ENCODE measurements at regions not wholly inside any gene's neighbourhood (a gene's known extent, or its start where the extent isn't known, plus 50 kb on each side); places are given as distances from the start of the nearest gene placed in this dataset.

- H3K27ac Mint-ChIP-seq, result no peak overlapping the region
These were observed 207.8 kb downstream of the GATA3 start for GRCh38 chr10:8262317-8262716.

GRCh38 chr10:8269976-8270375 lies 215.5 kb downstream of the GATA3 start:
- Histone ChIP-seq H3K4me1 (no peaks in the 10 kb centered on the region), H3K79me2 (ENCODE audit: low read depth) (no peaks in the 10 kb centered on the region), H3K4me3 (no peak overlapping the region), H3K27ac (no peak overlapping the region), H3K36me3 (no peaks in the 10 kb centered on the region), H4K20me1 (ENCODE audit: low read depth) (no peaks in the 10 kb centered on the region), H3K27me3 (no peaks in the 10 kb centered on the region), H3K9ac (no peak overlapping the region), H3K4me2 (no peak overlapping the region), H3F3A (ENCODE audit: low read depth) (peaks cover 14% of the 10 kb centered on the region), H3K9me3 (ENCODE audit: low read depth) (no peaks in the 10 kb centered on the region), H2AFZ (replicated peaks) (no peak overlapping the region)
- peaks cover 5% of the 10 kb centered on the region for H3K27me3 Mint-ChIP-seq (ENCODE audit: insufficient read depth, low read depth)
- H3K9me3 Mint-ChIP-seq, result no peaks in the 10 kb centered on the region
- no peak overlapping the region for H3K27ac Mint-ChIP-seq
- H3K4me1 Mint-ChIP-seq, result no peaks in the 10 kb centered on the region
- no peaks in the 10 kb centered on the region for H3K36me3 Mint-ChIP-seq
- TF ChIP-seq EZH2phosphoT487 (IDR thresholded peaks at IDR 0.05) (no peak), CTCF (IDR thresholded peaks at IDR 0.05) (no peak), EZH2 (IDR thresholded peaks at IDR 0.05) (no peak)
- H3K4me3 Mint-ChIP-seq, result no peak overlapping the region
- no peak for DNase-seq (ENCODE audit: low spot score)

More at GRCh38 chr10:8262317-8262716, 207.8 kb downstream of the GATA3 start:
- Histone ChIP-seq H3K27ac (no peak overlapping the region), H3K9ac (no peak overlapping the region), H3K79me2 (ENCODE audit: low read depth) (no peaks in the 10 kb centered on the region), H4K20me1 (ENCODE audit: low read depth) (no peaks in the 10 kb centered on the region), H3K4me1 (no peaks in the 10 kb centered on the region), H3K27me3 (no peaks in the 10 kb centered on the region), H3K9me3 (ENCODE audit: low read depth) (no peaks in the 10 kb centered on the region), H3K4me3 (no peak overlapping the region), H2AFZ (replicated peaks) (no peak overlapping the region), H3K4me2 (no peak overlapping the region), H3K36me3 (no peaks in the 10 kb centered on the region), H3F3A (ENCODE audit: low read depth) (no peaks in the 10 kb centered on the region)
- TF ChIP-seq EZH2 (IDR thresholded peaks at IDR 0.05) (no peak), EZH2phosphoT487 (IDR thresholded peaks at IDR 0.05) (no peak)
- Mint-ChIP-seq H3K4me1 (no peaks in the 10 kb centered on the region), H3K9me3 (no peaks in the 10 kb centered on the region), H3K36me3 (no peaks in the 10 kb centered on the region), H3K27me3 (ENCODE audit: insufficient read depth, low read depth) (peaks cover 2% of the 10 kb centered on the region), H3K4me3 (no peak overlapping the region)
- DNase-seq (ENCODE audit: low spot score), result no peak

GRCh38 chr10:8272794-8273425 lies 218.4 kb downstream of the GATA3 start:
- H3K27me3 Mint-ChIP-seq (ENCODE audit: insufficient read depth, low read depth), result peaks cover 5% of the 10 kb centered on the region
- DNase-seq (ENCODE audit: low spot score), result no peak
- H3K36me3 Mint-ChIP-seq, result no peaks in the 10 kb centered on the region
- peaks cover 12% of the 10 kb centered on the region for H3F3A ChIP-seq (ENCODE audit: low read depth)
- H4K20me1 ChIP-seq (ENCODE audit: low read depth), result no peaks in the 10 kb centered on the region
- no peak overlapping the region for H3K27ac ChIP-seq
- no peaks in the 10 kb centered on the region for H3K79me2 ChIP-seq (ENCODE audit: low read depth)
- no peaks in the 10 kb centered on the region for H3K9me3 Mint-ChIP-seq
- no peaks in the 10 kb centered on the region for H3K36me3 ChIP-seq
- no peak overlapping the region for H3K27ac Mint-ChIP-seq
- H3K9ac ChIP-seq, result no peak overlapping the region
- no peak overlapping the region for H3K4me2 ChIP-seq
- H3K4me3 ChIP-seq, result no peak overlapping the region
- no peak overlapping the region for H3K4me3 Mint-ChIP-seq
- H3K27me3 ChIP-seq, result no peaks in the 10 kb centered on the region
- no peaks in the 10 kb centered on the region for H3K4me1 ChIP-seq
- no peak for TF ChIP-seq CTCF (IDR thresholded peaks at IDR 0.05)
- TF ChIP-seq EZH2phosphoT487 (IDR thresholded peaks at IDR 0.05), result no peak
- no peak for TF ChIP-seq EZH2 (IDR thresholded peaks at IDR 0.05)
- no peak overlapping the region for H2AFZ ChIP-seq (replicated peaks)
- no peaks in the 10 kb centered on the region for H3K9me3 ChIP-seq (ENCODE audit: low read depth)
- no peaks in the 10 kb centered on the region for H3K4me1 Mint-ChIP-seq

GRCh38 chr10:8273749-8274148 lies 219.3 kb downstream of the GATA3 start:
- Histone ChIP-seq H4K20me1 (ENCODE audit: low read depth) (no peaks in the 10 kb centered on the region), H3K27me3 (no peaks in the 10 kb centered on the region), H3K4me1 (no peaks in the 10 kb centered on the region), H3F3A (ENCODE audit: low read depth) (peaks cover 8% of the 10 kb centered on the region), H3K9ac (no peak overlapping the region), H3K27ac (no peak overlapping the region), H2AFZ (replicated peaks) (no peak overlapping the region), H3K9me3 (ENCODE audit: low read depth) (no peaks in the 10 kb centered on the region), H3K79me2 (ENCODE audit: low read depth) (no peaks in the 10 kb centered on the region), H3K4me2 (no peak overlapping the region), H3K36me3 (no peaks in the 10 kb centered on the region), H3K4me3 (no peak overlapping the region)
- Mint-ChIP-seq H3K4me3 (no peak overlapping the region), H3K9me3 (no peaks in the 10 kb centered on the region), H3K27me3 (ENCODE audit: insufficient read depth, low read depth) (peaks cover 5% of the 10 kb centered on the region), H3K4me1 (no peaks in the 10 kb centered on the region), H3K27ac (no peak overlapping the region), H3K36me3 (no peaks in the 10 kb centered on the region)
- no peak for DNase-seq (ENCODE audit: low spot score)
- TF ChIP-seq EZH2phosphoT487 (IDR thresholded peaks at IDR 0.05) (no peak), EZH2 (IDR thresholded peaks at IDR 0.05) (no peak), CTCF (IDR thresholded peaks at IDR 0.05) (no peak)

All from neural progenitor cell (in vitro differentiated cells).